HEK293T (cell line): ENCODE measurements at regions not wholly inside any gene's neighbourhood (a gene's known extent, or its start where the extent isn't known, plus 50 kb on each side); places are given as distances from the start of the nearest gene placed in this dataset.

ENCODE experiments used
- CTCF ChIA-PET: fragments of 350-600 bp; formaldehyde crosslinking; extraction: SDS; loops from one replicate; lab custom pipeline; 2021; ENCODE audit warnings: antibody characterized with exemption, inconsistent platforms; lab: Yijun Ruan, JAX
- POLR2A ChIA-PET: fragments of 350-600 bp; formaldehyde crosslinking; extraction: SDS; loops from one replicate; lab custom pipeline; 2020; ENCODE audit warnings: antibody characterized with exemption, inconsistent platforms; lab: Yijun Ruan, JAX
- DNase-seq: peaks from one replicate; pipeline ENCODE4 v3.0.0; 2012; ENCODE audit warnings: mixed read lengths; ENCODE audit errors: extremely low spot score
- ARNT ChIP-seq: fragments of 450-650 bp; IDR thresholded peaks from 2 replicates; pipeline ENCODE4 v1.6.1; 2017; ENCODE audit warnings: mild to moderate bottlenecking
- BHLHE40 ChIP-seq: fragments of 450-650 bp; IDR thresholded peaks from 2 replicates; pipeline ENCODE4 v1.6.1; 2016; ENCODE audit warnings: mild to moderate bottlenecking, moderate library complexity, borderline replicate concordance
- CTBP1 ChIP-seq: fragments of 450-650 bp; IDR thresholded peaks from 2 replicates; pipeline ENCODE4 v1.6.1; 2016; ENCODE audit warnings: borderline replicate concordance
- ELF4 ChIP-seq: fragments of 450-650 bp; IDR thresholded peaks from 2 replicates; pipeline ENCODE4 v1.6.1; 2017; ENCODE audit warnings: antibody characterized with exemption
- FOXA1 ChIP-seq: fragments of 450-650 bp; IDR thresholded peaks from 2 replicates; pipeline ENCODE4 v1.6.1; 2016; ENCODE audit warnings: mild to moderate bottlenecking
- FOXK2 ChIP-seq: fragments of 450-650 bp; IDR thresholded peaks from 2 replicates; pipeline ENCODE4 v1.6.1; 2016; ENCODE audit warnings: mild to moderate bottlenecking
- FOXM1 ChIP-seq: fragments of 450-650 bp; IDR thresholded peaks from 2 replicates; pipeline ENCODE4 v1.6.1; 2017; ENCODE audit warnings: mild to moderate bottlenecking, borderline replicate concordance
- HDGF ChIP-seq: fragments of 450-650 bp; IDR thresholded peaks from 2 replicates; pipeline ENCODE4 v1.6.1; 2017; ENCODE audit warnings: antibody characterized with exemption, borderline replicate concordance
- L3MBTL2 ChIP-seq: fragments of 450-650 bp; conservative IDR thresholded peaks from 2 replicates; pipeline ENCODE4 v1.6.1; 2016; ENCODE audit warnings: mild to moderate bottlenecking
- LEF1 ChIP-seq: fragments of 450-650 bp; IDR thresholded peaks from 2 replicates; pipeline ENCODE4 v1.6.1; 2017; ENCODE audit warnings: mild to moderate bottlenecking, borderline replicate concordance
- NFRKB ChIP-seq: fragments of 450-650 bp; IDR thresholded peaks from 2 replicates; pipeline ENCODE4 v1.6.1; 2016; ENCODE audit warnings: mild to moderate bottlenecking, moderate library complexity
- PKNOX1 ChIP-seq: fragments of 450-650 bp; IDR thresholded peaks from 2 replicates; pipeline ENCODE4 v1.6.1; 2016
- SP1 ChIP-seq: fragments of 450-650 bp; IDR thresholded peaks from 2 replicates; pipeline ENCODE4 v1.6.1; 2017
- SUZ12 ChIP-seq: fragments of 450-650 bp; IDR thresholded peaks from 2 replicates; pipeline ENCODE4 v1.6.1; 2016; ENCODE audit warnings: mild to moderate bottlenecking
- TARDBP ChIP-seq: fragments of 450-650 bp; IDR thresholded peaks from 2 replicates; pipeline ENCODE4 v1.6.1; 2016
- ZNF384 ChIP-seq: fragments of 450-650 bp; IDR thresholded peaks from 2 replicates; pipeline ENCODE4 v1.6.1; 2016

- CTCF ChIA-PET = no interaction called here
- TF ChIP-seq PKNOX1 (no peak), FOXA1 (no peak), SP1 (no peak), HDGF (no peak), ARNT (no peak), NFRKB (no peak)
- DNase-seq = no peak
- POLR2A ChIA-PET = no interaction called here
Observed at GRCh38 chr13:73910733-73911132, 223.5 kb downstream of the KLF12 start.

- POLR2A ChIA-PET = no interaction called here
- TF ChIP-seq BHLHE40 = no peak
- no peak for TF ChIP-seq NFRKB
- TF ChIP-seq PKNOX1 = no peak
- no peak for TF ChIP-seq ARNT
- no peak for TF ChIP-seq TARDBP
- TF ChIP-seq CTBP1 = no peak
- no peak for TF ChIP-seq LEF1
- no peak for TF ChIP-seq L3MBTL2
- no peak for TF ChIP-seq FOXA1
- no peak for TF ChIP-seq ELF4
- no peak for TF ChIP-seq FOXK2
- CTCF ChIA-PET = no interaction called here
- no peak for DNase-seq
Observed at GRCh38 chr13:73908809-73909208, 225.4 kb downstream of the KLF12 start.

GRCh38 chr13:73904625-73905024, 229.6 kb downstream of the KLF12 start:
- POLR2A ChIA-PET = no interaction called here
- no peak for DNase-seq
- TF ChIP-seq HDGF (no peak), ELF4 (no peak), SP1 (no peak), TARDBP (no peak), LEF1 (no peak), PKNOX1 (no peak)
- CTCF ChIA-PET = interaction anchor here (1.6 kb wide), 1 partner anchor 12 kb away, joined by 3 read pairs; no protein-coding TSS in a partner anchor

- POLR2A ChIA-PET = no interaction called here
- CTCF ChIA-PET = interaction anchor here (1.6 kb wide), 1 partner anchor 14 kb away, joined by 3 read pairs; no protein-coding TSS in a partner anchor
- no peak for DNase-seq
- TF ChIP-seq L3MBTL2 (no peak), FOXM1 (no peak), FOXA1 (no peak), BHLHE40 (no peak), SP1 (no peak), CTBP1 (no peak), ZNF384 (no peak), PKNOX1 (no peak), ELF4 (no peak), SUZ12 (no peak), HDGF (no peak), TARDBP (no peak), FOXK2 (no peak), LEF1 (no peak), NFRKB (no peak), ARNT (no peak)
Observed at GRCh38 chr13:73903561-73903960, 230.6 kb downstream of the KLF12 start.

GRCh38 chr13:73902847-73903246, 231.4 kb downstream of the KLF12 start:
- TF ChIP-seq BHLHE40 = no peak
- no peak for TF ChIP-seq ARNT
- TF ChIP-seq SP1 = no peak
- TF ChIP-seq L3MBTL2 = no peak
- TF ChIP-seq HDGF = no peak
- no peak for TF ChIP-seq ZNF384
- no peak for TF ChIP-seq ELF4
- TF ChIP-seq CTBP1 = no peak
- TF ChIP-seq NFRKB = no peak
- no peak for TF ChIP-seq PKNOX1
- TF ChIP-seq FOXK2 = no peak
- no peak for TF ChIP-seq SUZ12
- no peak for TF ChIP-seq LEF1
- TF ChIP-seq FOXA1 = no peak
- TF ChIP-seq FOXM1 = no peak
- DNase-seq = no peak
- ChIA-PET CTCF (no interaction called here), POLR2A (no interaction called here)
